C4-2B (cell line): ENCODE measurements at regions not wholly inside any gene's neighbourhood (a gene's known extent, or its start where the extent isn't known, plus 50 kb on each side); places are given as distances from the start of the nearest gene placed in this dataset.
"Not testable (repeated sequence)": the region's sequence is repeated elsewhere in the genome, so short reads cannot be mapped to it uniquely, and the experiment has no call there.

Source experiments
- H3K27ac ChIP-seq: fragments of 450-650 bp; 2 replicates; pipeline ENCODE4 v1.5.1; 2017
- ZFX ChIP-seq: fragments of 450-650 bp; IDR thresholded peaks from 2 replicates; pipeline ENCODE4 v1.6.1; 2017
- TF ChIP-seq, protein P1 (sequence below): fragments of 450-650 bp; conservative IDR thresholded peaks from 2 replicates; pipeline ENCODE4 v1.5.1; 2017; ENCODE audit warnings: mild to moderate bottlenecking

DNA sequence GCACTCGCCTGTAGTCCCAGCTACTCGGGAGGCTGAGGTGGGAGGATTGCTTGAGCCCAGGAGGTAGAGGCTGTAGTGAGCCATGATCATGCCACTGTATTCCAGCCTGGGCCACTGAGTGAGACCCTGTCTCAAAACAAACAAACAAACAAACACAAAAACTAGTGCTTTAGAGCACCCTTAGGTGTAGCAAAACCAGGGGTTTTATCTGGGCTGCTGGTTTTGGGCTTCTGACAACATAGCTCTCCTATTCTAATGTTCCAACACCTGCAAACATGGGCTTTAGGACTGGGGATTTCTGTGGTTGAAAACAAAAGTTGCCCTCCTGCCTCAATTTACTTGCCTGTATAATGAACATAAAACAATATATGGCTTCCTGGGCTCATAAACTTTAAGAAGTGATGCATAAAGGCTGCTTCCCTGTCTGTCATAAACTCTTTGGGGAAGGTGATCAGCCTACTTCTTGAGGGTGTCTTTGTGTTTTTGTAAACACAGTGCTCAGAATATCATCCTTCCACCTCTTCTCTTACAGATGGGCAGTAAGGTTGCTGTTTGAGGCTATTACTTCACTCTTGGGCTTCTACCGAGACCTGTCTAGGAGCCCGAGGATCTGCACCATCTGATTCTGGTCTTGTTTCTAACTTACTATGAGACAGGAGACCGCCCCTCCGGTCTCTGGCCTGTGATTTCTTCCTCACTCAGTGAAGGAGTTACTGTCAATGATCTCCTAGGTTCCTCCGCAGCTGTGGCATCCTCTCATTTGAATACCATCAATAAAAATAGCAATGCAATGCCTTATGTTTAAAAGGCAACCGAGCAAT is 246.5 kb downstream of the MYCN start:
- TF ChIP-seq ZFX: no peak
- TF ChIP-seq, protein P1, sequence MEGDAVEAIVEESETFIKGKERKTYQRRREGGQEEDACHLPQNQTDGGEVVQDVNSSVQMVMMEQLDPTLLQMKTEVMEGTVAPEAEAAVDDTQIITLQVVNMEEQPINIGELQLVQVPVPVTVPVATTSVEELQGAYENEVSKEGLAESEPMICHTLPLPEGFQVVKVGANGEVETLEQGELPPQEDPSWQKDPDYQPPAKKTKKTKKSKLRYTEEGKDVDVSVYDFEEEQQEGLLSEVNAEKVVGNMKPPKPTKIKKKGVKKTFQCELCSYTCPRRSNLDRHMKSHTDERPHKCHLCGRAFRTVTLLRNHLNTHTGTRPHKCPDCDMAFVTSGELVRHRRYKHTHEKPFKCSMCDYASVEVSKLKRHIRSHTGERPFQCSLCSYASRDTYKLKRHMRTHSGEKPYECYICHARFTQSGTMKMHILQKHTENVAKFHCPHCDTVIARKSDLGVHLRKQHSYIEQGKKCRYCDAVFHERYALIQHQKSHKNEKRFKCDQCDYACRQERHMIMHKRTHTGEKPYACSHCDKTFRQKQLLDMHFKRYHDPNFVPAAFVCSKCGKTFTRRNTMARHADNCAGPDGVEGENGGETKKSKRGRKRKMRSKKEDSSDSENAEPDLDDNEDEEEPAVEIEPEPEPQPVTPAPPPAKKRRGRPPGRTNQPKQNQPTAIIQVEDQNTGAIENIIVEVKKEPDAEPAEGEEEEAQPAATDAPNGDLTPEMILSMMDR: no peak
- H3K27ac ChIP-seq: no peak overlapping the region

DNA sequence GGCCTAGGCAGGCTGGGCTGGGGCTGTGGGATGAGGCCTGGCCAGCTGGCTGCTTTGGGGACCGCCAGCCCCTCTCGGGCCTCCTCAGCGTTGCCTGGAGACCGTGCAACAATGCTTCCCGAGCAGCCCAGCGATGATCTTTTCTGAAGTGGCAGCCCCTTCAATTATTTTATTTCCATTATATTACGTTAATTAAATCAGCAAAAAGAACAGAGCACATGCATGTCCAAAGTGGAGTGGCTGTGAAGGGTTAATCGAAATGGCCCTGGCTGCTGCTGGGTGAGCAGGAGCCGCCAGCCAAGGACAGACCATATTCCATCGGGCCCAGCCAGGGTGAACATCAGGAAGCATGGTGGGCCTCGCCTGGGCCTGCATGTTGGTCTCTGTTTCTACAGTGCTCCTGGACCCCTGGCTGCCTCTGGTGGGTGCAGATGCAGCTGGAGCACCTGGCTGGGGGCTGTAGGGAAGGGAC is 245.5 kb downstream of the MYCN start:
- TF ChIP-seq, protein P1: no peak
- no peak for TF ChIP-seq ZFX
- H3K27ac ChIP-seq: no peak overlapping the region

DNA sequence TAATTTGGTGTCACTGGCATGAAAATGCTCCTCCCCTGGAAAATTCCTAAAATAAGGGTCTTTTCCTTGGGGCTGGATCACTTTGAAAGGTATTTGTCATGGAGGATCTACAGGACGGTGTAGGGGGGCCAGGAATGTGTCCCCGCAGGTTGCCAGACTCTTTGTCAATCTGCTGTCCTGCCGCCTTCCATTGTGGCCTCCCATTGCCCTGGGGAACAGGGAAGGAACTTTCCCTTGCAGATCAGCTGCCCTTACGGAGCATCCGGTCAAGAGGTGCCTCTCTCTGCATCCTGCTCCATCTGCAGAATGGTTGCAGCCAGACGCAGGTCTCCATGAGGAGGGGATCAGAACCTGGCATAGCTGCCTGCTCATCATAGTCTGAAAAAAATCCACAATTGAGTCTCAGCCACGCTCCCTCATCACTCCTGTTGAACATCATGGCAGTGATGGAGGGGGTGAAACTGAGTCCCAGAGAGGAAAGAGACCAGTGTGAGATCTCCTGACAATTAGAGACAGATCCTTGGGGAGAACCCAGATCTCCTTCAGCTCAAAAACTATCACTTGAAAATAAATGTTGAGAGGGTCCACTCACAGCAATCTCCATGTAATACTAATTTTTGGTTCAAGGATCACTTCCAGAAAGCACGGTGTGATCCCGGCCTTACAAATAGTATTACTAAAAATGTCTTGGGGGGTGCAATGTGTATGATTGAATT is 244.8 kb downstream of the MYCN start:
- no peak overlapping the region for H3K27ac ChIP-seq

DNA sequence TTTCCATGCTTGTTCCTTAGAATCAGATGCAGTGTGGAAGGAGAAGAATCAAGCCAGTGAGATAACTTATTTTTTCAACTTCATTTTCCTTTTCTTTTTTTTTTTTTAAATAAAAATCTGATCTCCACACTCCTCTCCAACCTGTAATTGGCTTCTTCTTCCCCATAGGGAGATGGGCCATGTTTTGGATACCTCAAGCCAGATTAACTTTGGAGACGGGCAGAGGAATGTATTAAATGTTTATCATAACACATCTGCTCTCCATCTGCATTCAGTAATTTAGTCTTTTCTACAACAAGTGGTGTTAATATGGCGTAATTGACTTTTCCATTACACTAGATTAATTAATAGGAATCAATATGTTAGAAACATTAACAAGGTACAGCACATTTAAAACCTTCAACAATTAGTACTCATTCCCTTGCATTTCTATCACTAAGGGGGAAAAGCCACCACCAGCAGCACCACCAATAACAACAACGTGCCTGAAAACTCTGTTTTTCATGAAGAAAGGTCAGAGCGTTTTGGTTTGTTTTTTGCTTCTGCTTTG is 244.1 kb downstream of the MYCN start:
- TF ChIP-seq, protein P1: no peak
- TF ChIP-seq ZFX: no peak
- no peak overlapping the region for H3K27ac ChIP-seq

More for the DNA sequence above, 244.8 kb downstream of the MYCN start:
- no peak for TF ChIP-seq ZFX
- TF ChIP-seq, protein P1: no peak

DNA sequence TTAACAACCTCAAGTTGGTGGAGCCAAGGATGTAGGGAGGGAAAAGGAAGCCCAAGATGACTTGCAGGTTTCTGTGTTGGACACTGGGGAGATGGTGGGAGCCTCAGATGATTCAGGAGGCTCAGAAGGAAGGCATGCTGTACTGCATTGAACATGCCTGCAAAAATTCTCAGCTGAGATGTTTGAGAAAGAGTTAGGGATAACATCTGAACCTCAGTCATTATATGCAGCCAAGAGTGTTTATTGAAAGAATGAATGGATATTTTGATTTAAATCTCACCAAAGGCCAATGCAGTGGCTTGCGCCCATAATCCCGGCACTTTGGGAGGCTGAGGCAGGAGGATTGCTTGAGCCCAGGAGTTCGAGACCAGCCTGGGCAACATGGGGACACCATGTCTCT is 243.0 kb downstream of the MYCN start:
- no peak for TF ChIP-seq ZFX
- TF ChIP-seq, protein P1: no peak
- peak overlapping the region; percentile 41; the same call in 1 of the 2 replicates for H3K27ac ChIP-seq

DNA sequence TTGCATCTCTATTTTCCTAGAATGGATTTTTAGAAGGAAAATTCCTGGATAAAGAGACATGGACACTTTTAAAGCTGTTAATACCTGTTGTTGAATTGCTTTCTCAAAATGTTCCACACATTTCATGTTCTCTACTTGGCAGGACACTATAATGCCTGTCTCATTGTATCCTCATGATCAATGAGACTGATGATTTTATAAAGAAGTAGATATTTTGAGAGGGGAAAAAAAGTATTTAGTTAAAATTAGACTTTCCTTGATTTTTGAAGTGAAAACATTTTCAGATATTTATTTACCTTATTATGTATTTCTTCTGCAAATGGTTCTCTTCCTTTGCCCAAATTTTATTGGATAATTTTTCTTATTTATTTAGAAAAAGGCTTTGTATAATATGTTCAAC is 242.5 kb downstream of the MYCN start:
- TF ChIP-seq ZFX: no peak
- TF ChIP-seq, protein P1: no peak
- H3K27ac ChIP-seq: no peak overlapping the region

DNA sequence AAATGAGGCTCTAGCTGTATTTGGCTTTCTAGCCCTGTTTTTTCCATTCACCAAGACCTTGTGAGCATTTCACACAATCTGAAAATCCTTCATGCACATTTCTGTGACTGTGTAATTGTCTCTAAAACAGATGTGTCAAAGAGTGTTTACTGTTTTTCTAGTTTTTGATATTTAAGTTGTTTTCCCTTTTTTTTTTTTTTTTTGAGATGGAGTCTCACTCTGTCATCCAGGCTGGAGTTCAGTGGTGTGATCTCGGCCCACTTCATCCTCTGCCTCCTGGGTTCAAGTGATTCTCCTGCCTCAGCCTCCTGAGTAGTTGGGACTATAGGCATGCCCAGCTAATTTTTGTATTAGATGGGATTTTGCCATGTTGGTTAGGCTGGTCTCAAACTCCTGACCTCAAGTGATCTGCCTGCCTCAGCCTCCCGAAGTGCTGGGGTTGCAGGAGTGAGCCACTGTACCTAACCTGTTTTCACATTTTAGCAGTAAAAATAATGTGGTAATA is 242.0 kb downstream of the MYCN start:
- H3K27ac ChIP-seq: not testable (repeated sequence)
